Heart left ventricle (tissue), 16 donors: ENCODE measurements at regions not wholly inside any gene's neighbourhood (a gene's known extent, or its start where the extent isn't known, plus 50 kb on each side); places are given as distances from the start of the nearest gene placed in this dataset.

Experiments used
- ATAC-seq, 4 donors: fragments of 200-7000 bp; cut with Tn5 transposase; one replicate each; pipeline ENCODE4 v1.9.1; 2020 to 2022; ENCODE audit warnings: moderate library complexity in 4 of 4, mild to moderate bottlenecking in 3 of 4, moderate number of reproducible peaks in 1 of 4
- DNase-seq, 5 donors: peaks; one replicate each; pipeline ENCODE4 v3.0.0-alpha.2; 2020
- H3K27ac ChIP-seq, 12 donors: fragments of 200-600 bp; sonication (generic) in 4 of 12; one replicate each; pipeline versions ENCODE4 v1.5.0 to v1.8.0; 2016 to 2022; ENCODE audit warnings: mild to moderate bottlenecking in 2 of 12
- H3K27me3 ChIP-seq, 9 donors: fragments of 200-600 bp; sonication (generic) in 2 of 9; one replicate each; pipeline versions ENCODE4 v1.5.1 to v1.8.0; 2016 to 2022; ENCODE audit warnings: mild to moderate bottlenecking in 3 of 9
- H3K36me3 ChIP-seq, 9 donors: fragments of 200-600 bp; sonication (generic) in 2 of 9; one replicate each; pipeline versions ENCODE4 v1.5.0 to v1.8.0; 2018 to 2022; ENCODE audit warnings: mild to moderate bottlenecking in 2 of 9
- H3K4me1 ChIP-seq, 12 donors: fragments of 200-600 bp; sonication (generic) in 4 of 12; one replicate each; pipeline versions ENCODE4 v1.5.0 to v1.8.0; 2016 to 2022; ENCODE audit warnings: mild to moderate bottlenecking in 3 of 12
- H3K4me3 ChIP-seq, 12 donors: fragments of 200-600 bp; sonication (generic) in 4 of 12; one replicate each; pipeline versions ENCODE4 v1.5.0 to v1.8.0; 2017 to 2022; ENCODE audit warnings: mild to moderate bottlenecking in 9 of 12, moderate library complexity in 4 of 12
- H3K9me3 ChIP-seq, 12 donors: fragments of 200-600 bp; sonication (generic) in 4 of 12; one replicate each; pipeline versions ENCODE4 v1.5.0 to v1.8.0; 2016 to 2022; ENCODE audit warnings: mild to moderate bottlenecking in 1 of 12
- POLR2A ChIP-seq, 2 donors: fragments of 450-650 bp; IDR thresholded peaks; one replicate each; pipeline ENCODE4 v1.6.1; 2017; ENCODE audit warnings: antibody characterized with exemption in 2 of 2, mild to moderate bottlenecking in 2 of 2, moderate library complexity in 2 of 2
- WGBS, 4 donors: extraction: QIAGEN DNeasy Blood & Tissue Kit in 2 of 4; methylation state at CpG; one replicate each; pipeline versions ENCODE4 v1.1.5 to v1.1.7; 2013 to 2018; 5-methylcytosine and 5-hydroxymethylcytosine counted together
- intact Hi-C, 10 donors: fragments of 100-400 bp; cut with DNase I; formaldehyde crosslinking; loops; one replicate each; pipeline versions ENCODE4 v1.11.1 to v1.14.2; 2022
- TF ChIP-seq, protein P1 (sequence below), 12 donors: fragments of 200-600 bp; sonication (generic) in 4 of 12; IDR thresholded peaks; one replicate each; pipeline versions ENCODE4 v1.5.0 to v1.8.0; 2018 to 2022; ENCODE audit warnings: antibody characterized with exemption in 12 of 12, mild to moderate bottlenecking in 5 of 12
- donor health status: ischemic (EF 13 %, LVEDD 7.1; RV severe dilation, severe dysfunction).
- donor health status: healthy with polysubstance abuse.
- donor health status: DM: no; HTN: yes; CAD: no.
- donor health status: DM: no; HTN: no; CAD: no.
- donor health status: ischemic (EF 25% LVEDD 6.9; RV normal size, moderate dysfunction).
- donor health status: ischemic (EF 25% LVEDD 5.7; RV mildly dilated, moderate dysfunction).
- donor health status: healthy.
- donor health status: DM: yes; HTN: yes; CAD: no.
- donor health status: ischemic (EF 35%, LVEDD 5.7; RV mildly dilated, moderate dysfunction).
- donor health status: nonischemic (EF 11% LVEDD 7.7; RV severe dilation, severe dysfunction).
- donor health status: DM: yes; HTN: yes; CAD: no.
- donor health status: PGD.
- donor health status: ischemic (EF 29% LVEDD 5.4; RV normal size, mild dysfunction).
- donor health status: nonischemic (EF 23%, LVEDD 6.1; RV moderate dilation, normal function).

- Histone ChIP-seq H3K27ac (no peak overlapping the region), H3K4me3 (no peak overlapping the region), H3K4me1 (no peaks in the 10 kb centered on the region), H3K36me3 (no peaks in the 10 kb centered on the region), H3K9me3 (peaks cover 0 to 14% (median 0%) of the 10 kb centered on the region in 12 donors), H3K27me3 (no peaks in the 10 kb centered on the region)
- ATAC-seq: no peak
- 76 to 83% (median 81%) methylated on average over 4 of the region's 4 CpGs for WGBS, 4 donors
- TF ChIP-seq, protein P1, sequence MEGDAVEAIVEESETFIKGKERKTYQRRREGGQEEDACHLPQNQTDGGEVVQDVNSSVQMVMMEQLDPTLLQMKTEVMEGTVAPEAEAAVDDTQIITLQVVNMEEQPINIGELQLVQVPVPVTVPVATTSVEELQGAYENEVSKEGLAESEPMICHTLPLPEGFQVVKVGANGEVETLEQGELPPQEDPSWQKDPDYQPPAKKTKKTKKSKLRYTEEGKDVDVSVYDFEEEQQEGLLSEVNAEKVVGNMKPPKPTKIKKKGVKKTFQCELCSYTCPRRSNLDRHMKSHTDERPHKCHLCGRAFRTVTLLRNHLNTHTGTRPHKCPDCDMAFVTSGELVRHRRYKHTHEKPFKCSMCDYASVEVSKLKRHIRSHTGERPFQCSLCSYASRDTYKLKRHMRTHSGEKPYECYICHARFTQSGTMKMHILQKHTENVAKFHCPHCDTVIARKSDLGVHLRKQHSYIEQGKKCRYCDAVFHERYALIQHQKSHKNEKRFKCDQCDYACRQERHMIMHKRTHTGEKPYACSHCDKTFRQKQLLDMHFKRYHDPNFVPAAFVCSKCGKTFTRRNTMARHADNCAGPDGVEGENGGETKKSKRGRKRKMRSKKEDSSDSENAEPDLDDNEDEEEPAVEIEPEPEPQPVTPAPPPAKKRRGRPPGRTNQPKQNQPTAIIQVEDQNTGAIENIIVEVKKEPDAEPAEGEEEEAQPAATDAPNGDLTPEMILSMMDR (IDR thresholded peaks at IDR 0.05): no peak
- DNase-seq: no peak
- intact Hi-C loops: no loop called here
These were observed 69.8 kb upstream of the SLC7A11 start for GRCh38 chr4:138311771-138312535.

DNA sequence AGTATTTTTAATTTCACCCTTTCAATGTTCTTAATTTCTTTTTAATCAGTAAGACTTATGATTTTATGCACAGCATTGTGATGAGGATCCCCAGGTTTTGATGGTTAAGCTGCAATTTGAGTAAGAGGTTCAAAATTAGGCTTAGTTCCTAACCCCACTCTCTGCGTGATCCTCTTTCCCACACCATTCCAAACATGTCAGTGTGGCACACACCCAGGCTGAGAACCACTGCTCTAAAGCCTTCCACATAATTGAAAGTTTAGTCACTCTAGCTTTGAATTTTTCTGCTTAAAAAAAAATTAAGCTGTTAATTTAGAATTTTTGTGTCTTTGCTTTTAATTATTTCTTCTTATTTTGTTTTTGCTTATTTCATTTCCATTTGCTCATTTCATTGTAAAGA is 68.8 kb upstream of the SLC7A11 start:
- no peak for DNase-seq
- no peaks in the 10 kb centered on the region for H3K27me3 ChIP-seq
- no peaks in the 10 kb centered on the region for H3K36me3 ChIP-seq
- no peaks in the 10 kb centered on the region for H3K4me1 ChIP-seq
- no peak overlapping the region for H3K4me3 ChIP-seq
- TF ChIP-seq, protein P1 (IDR thresholded peaks at IDR 0.05): no peak
- TF ChIP-seq POLR2A (IDR thresholded peaks at IDR 0.05): no peak
- H3K27ac ChIP-seq: no peak overlapping the region
- WGBS, 4 donors: 68 to 86% (median 80%) methylated on average over 1 of the region's 1 CpG
- intact Hi-C loops: no loop called here
- peaks cover 0 to 14% (median 0%) of the 10 kb centered on the region in 12 donors for H3K9me3 ChIP-seq
- ATAC-seq: no peak

GRCh38 chr4:138310498-138310897 is 68.3 kb upstream of the SLC7A11 start:
- DNase-seq: no peak
- no peaks in the 10 kb centered on the region for H3K36me3 ChIP-seq
- no peaks in the 10 kb centered on the region for H3K4me1 ChIP-seq
- H3K9me3 ChIP-seq: peaks cover 0 to 13% (median 0%) of the 10 kb centered on the region in 12 donors
- H3K27ac ChIP-seq: no peak overlapping the region
- intact Hi-C loops: no loop called here
- H3K27me3 ChIP-seq: no peaks in the 10 kb centered on the region
- H3K4me3 ChIP-seq: no peak overlapping the region
- ATAC-seq: no peak
- WGBS, 4 donors: 82 to 85% (median 84%) methylated on average over 4 of the region's 4 CpGs
- TF ChIP-seq, protein P1 (IDR thresholded peaks at IDR 0.05): no peak
- TF ChIP-seq POLR2A (IDR thresholded peaks at IDR 0.05): no peak

- no peak overlapping the region for H3K4me3 ChIP-seq
- no peaks in the 10 kb centered on the region for H3K4me1 ChIP-seq
- intact Hi-C loops: no loop called here
- H3K27ac ChIP-seq: no peak overlapping the region
- no peaks in the 10 kb centered on the region for H3K27me3 ChIP-seq
- H3K36me3 ChIP-seq: no peaks in the 10 kb centered on the region
- DNase-seq (no peak), ATAC-seq (no peak)
- H3K9me3 ChIP-seq: no peaks in the 10 kb centered on the region
- 80 to 87% (median 83%) methylated on average over 7 of the region's 7 CpGs for WGBS, 4 donors
- TF ChIP-seq, protein P1 (IDR thresholded peaks at IDR 0.05): no peak
- no peak for TF ChIP-seq POLR2A (IDR thresholded peaks at IDR 0.05)
These were observed 66.2 kb upstream of the SLC7A11 start for GRCh38 chr4:138308356-138308755.
